H1 (cell line): ENCODE measurements at regions not wholly inside any gene's neighbourhood (a gene's known extent, or its start where the extent isn't known, plus 50 kb on each side); places are given as distances from the start of the nearest gene placed in this dataset.

Source experiments
- CEBPB ChIP-seq: IDR thresholded peaks from 2 replicates; pipeline ENCODE4 v1.6.1; 2012; ENCODE audit warnings: low read depth, low read length
- RBBP5 ChIP-seq: IDR thresholded peaks from 2 replicates; pipeline ENCODE4 v1.7.1; 2012; ENCODE audit warnings: low read depth, mild to moderate bottlenecking, inconsistent platforms, low read length, moderate library complexity, borderline replicate concordance
- SP2 ChIP-seq: IDR thresholded peaks from 2 replicates; pipeline ENCODE4 v1.6.1; 2012; ENCODE audit warnings: mild to moderate bottlenecking, low read length, inconsistent platforms

DNA sequence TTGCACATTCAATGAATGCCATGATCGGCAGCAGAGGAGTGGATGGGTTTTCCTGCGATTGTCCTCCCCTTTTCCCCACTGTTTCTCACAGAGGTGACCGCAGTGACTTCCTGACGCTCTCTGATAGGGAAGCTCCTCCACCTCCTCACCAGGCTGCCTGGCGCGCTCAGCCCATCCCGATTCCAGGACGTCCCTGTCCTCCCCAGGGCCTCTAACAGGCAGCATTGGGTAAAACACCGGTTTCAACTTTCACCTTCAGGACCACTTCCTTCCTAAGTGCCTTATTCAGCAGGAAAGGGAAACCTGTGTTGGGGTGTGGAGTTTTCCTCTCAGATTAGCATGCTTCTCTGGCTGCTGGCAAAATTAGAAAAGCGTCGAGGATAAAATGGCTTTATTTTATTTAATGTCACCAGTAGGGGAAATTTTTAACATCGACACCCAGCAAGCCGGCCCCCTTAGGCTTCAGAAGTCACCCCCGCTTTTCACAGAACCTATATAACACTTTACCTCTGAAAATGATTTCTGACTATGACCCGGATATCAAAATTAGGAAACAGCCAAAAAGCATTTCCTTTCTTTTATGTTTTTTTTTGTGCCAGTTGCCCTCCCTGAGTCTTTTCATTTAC, 570.4 kb upstream of the GJE1 start (continued):
- TF ChIP-seq RBBP5 (no peak), SP2 (no peak), CEBPB (no peak)
- TF ChIP-seq, all 59 proteins: peak for 3
